HG02840 (cell line): ENCODE measurements at regions not wholly inside any gene's neighbourhood (a gene's known extent, or its start where the extent isn't known, plus 50 kb on each side); places are given as distances from the start of the nearest gene placed in this dataset.
"Not testable (repeated sequence)": the region's sequence is repeated elsewhere in the genome, so short reads cannot be mapped to it uniquely, and the experiment has no call there.

ENCODE experiments used
- ATAC-seq: cut with Tn5 transposase; IDR thresholded peaks from one replicate; pipeline ENCODE4 v1.9.1; 2021; ENCODE audit warnings: mild to moderate bottlenecking, moderate library complexity, moderate number of reproducible peaks; ENCODE audit not compliant: unreplicated experiment, low FRiP score

DNA sequence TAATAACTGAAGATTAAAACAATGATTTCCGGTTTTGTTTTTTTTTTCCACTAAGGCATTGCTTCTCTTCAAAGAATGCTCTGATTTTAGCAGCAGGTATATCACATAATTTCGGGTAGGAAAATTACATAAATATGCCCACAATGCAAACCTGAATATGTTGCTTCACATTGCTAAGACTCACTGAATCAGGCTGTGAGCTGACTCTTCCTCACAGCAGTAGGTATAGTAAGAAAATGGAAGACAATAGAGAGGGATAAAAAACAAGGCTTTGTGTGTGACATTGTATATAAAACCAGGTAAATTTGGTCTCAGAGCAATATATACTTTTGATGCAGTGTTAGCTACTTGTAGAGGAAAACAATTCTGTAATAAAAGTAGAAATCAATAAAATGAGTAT, 1355.0 kb downstream of the OLFM4 start:
- no peak for ATAC-seq

- ATAC-seq: no peak
Measured at GRCh38 chr13:54387625-54388024, 1359.0 kb downstream of the OLFM4 start.

DNA sequence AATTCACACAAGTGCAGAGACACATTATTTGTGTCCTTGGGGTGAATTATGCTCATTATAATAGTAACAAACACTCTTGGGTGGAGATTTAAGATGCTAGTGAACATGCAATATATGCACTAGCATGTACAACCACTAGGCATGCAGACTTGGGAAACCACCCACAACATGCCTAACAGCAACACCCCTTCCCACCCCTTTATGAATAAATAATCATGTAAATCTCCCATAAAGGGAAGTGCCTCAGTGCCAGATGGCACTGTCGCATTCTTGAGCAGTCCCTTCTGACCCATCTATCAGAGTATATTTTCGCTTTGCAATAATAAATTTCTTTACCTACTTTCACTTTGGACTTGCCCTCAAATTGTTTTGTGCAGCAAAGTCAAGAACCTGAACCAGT, 1362.2 kb downstream of the OLFM4 start:
- ATAC-seq: no peak

DNA sequence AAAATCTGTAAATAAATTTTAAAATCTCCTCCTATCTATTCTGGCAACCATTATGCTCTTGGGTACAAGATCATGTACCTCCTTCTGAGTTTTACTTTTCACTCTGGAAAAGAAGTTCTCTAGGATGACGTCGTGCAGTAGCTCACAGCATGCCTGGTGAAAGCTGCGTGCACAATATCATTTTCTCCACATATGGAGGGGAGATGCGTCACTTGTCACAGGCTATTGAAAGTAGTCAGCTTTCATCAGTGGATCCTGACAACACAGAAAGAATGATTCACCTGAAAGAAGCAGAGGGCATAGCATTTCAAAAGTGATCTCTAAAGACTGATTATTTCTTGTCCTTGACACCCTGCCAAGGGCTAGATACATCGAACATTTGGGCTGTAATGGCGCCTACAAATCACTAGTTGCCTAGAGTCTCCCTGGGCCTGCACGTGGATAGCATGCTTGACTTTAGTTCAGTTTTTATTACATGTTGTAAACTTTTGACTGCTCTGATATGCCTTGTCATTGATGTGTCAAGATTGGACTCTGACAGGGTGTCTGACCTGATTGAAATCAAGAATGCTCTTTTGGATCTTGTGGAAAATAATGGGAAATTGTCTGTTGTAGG, 1365.6 kb downstream of the OLFM4 start:
- no peak for ATAC-seq

DNA sequence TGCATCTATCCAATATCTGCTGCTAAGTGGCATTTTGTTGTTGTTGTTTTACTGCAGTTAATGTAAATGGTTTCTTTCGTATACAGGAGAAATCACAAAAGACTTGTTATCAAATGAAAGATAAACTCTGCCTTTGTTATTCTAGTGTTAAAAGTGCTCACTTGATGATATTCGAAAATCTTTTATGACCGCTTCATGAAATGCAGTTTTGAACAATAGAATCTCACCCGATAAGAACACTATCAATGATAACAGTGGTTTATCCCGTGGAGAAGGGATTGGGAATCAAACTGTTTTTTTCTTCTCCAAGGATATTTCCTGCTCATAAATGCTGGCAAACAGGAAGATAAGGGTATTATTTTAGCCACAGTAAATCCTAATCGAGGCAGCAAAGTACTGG, 1366.3 kb downstream of the OLFM4 start:
- ATAC-seq: no peak

- ATAC-seq: no peak
Measured at GRCh38 chr13:54402495-54402894, 1373.9 kb downstream of the OLFM4 start.

DNA sequence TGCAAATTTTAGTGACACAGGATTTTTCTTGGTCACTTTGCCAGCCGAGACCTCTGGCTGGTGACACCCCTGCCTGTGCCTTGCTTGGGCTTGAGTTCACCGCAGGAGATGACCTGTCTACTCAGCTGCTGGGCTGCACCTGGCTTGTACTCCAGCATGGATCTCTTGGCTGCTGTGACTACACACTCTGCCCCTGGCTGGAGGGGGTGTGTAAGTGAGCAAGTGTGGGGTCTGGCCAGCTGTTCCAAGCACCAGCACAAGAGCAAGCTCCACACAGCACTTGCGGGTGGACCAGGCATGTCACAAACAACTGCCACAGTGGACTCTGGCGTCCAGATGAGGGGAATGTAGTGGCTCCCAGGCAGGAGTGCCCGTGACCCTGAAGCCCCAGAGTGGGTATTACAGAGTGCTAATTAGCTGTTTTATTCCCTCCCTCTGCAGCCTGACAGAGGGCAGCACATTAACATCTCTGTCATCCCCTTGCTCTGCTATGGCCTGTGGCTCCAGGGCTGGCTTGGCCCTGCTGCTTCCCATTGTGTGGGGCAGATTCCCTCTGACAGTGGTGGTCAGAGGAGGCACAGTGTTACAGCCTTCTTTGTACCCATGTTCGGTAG, 1387.2 kb downstream of the OLFM4 start:
- no peak for ATAC-seq

DNA sequence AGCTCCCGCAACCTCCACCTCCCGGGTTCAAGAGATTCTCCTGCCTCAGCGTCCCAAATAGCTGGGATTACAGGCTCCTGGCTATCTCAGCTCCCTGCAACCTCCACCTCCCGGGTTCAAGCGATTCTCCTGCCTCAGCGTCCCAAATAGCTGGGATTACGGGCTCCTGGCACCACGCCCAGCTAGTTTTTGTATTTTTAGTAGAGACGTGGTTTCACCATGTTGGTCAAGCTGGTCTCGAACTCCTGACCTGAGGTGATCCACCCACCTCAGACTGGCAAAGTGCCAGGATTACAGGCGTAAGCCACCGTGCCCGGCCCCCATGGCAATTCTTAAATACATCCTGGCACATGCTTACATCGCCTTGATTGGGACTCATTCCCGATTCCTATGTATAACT, 1394.3 kb downstream of the OLFM4 start:
- not testable (repeated sequence) for ATAC-seq

GRCh38 chr13:54424344-54424743, 1395.7 kb downstream of the OLFM4 start:
- ATAC-seq: no peak

GRCh38 chr13:54433493-54434206, 1405.0 kb downstream of the OLFM4 start:
- ATAC-seq: no peak

DNA sequence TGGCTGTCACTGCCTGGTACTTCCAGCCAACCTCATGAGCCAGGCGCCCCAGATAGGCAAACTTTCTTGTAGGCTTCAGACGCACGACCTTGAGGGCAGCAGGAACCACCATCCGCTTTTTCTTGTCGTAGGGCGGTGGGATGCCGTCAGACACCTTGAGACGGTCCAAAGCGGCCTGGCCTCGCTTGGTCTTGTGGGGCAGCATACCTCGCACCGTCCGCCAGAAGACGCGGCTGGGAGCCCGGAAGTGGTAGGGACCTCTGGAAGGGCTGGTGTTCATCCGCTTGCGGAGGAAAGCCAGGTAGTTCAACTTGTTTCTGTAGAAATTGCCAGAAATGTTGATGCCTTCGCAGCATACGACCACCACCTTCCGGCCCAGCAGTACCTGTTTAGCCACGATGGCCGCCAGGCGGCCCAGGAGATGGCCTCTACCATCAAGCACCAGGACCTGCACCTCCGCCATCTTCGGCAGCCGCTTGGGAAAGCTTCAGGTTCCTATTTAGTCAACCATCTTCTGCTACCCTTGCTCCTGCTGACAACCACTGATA, 1412.3 kb downstream of the OLFM4 start:
- ATAC-seq: not testable (repeated sequence)

- ATAC-seq: no peak
Measured at GRCh38 chr13:54445453-54445852, 1416.8 kb downstream of the OLFM4 start.

GRCh38 chr13:54445865-54446264, 1417.3 kb downstream of the OLFM4 start:
- no peak for ATAC-seq

DNA sequence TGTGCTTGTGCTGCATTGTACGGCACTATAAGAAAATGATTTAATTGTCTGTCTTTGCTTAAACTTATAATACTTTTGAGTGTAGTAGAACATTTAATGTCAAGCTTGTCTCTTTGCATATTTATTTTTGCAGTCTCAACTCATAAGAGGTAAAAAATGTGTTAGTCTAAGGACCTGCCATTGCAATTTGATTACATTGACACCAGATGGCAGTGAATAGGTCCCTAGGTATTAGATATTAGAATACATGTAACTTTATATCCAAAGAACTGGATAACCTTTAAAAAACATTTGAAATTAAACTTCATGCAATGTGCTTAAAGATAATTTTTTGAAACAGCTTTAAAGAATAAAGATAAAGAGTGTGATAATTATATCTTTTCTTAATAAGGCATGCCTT, 1421.3 kb downstream of the OLFM4 start:
- no peak for ATAC-seq

DNA sequence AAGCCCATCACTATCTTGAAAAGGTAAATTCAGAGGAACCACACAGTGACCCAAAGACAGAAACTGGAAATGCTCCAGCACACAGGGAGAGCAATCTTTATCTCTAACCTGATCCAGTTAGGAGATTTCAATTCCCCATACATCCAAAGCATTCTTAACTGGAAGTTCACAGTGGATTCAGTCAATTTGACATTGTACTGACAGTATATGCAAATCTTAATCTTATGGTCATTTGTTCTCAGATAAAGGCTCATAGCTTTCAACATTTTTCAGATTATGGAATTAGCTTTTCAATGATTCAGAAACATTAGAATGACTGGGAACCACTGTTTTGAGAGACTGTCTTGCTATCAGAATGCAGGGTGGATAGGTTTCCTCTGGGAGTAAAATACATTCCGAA, 1455.6 kb downstream of the OLFM4 start:
- no peak for ATAC-seq

- no peak for ATAC-seq
Measured at GRCh38 chr13:54486421-54487166, 1458.0 kb downstream of the OLFM4 start.

DNA sequence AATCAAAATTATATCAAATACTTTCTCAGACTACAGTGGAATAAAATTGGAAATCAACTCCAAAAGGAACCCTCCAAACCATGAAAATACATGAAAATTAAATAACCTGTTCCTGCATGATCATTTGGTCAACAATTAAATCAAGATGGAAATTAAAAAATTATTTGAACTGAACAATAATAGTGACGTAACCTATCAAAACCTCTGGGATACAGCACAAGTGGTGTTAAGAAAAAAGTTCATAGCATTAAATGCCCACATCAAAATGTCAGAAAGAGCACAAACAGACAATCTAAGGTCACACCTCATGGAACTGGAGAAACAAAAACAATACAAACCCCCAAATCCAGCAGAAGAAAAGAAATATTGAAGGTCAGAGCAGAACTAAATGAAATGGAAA, 1460.7 kb downstream of the OLFM4 start:
- no peak for ATAC-seq

DNA sequence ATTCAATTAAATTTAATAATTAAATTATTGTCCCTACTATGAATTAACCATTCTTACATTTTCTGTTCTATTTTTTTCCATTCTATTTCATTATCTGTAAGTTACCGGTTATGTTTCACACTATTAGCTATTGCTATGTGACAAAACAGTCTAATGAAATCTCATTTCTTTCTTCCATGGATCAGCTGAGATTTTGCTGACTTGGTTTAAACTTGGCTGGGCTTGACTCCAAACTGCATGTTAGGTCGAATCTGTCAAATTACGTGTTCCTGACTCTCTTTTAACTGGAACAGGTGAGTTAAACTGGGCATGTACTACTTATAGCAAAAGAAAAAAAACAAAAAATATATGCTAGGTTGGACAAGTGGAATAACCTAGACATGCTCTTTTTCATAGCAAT, 1464.4 kb downstream of the OLFM4 start:
- ATAC-seq: no peak

DNA sequence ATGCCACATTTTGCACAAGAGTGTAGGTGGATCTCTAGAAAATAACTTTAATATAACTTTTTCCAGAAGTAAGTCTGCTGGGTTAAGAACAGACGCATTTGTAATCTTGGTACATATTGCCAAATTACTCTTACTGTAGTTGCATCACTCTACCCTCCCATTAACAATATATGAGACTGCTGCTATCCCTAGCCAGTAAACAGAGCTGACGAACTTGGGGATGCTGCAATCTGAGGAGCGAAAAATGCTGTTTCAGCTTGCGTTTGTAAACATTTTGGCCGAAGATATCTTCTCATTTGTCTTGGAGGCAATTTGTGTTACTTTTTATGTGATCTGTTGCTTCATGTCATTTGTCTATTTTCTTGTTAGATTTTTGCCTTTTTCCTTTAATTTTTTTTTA, 1482.8 kb downstream of the OLFM4 start:
- ATAC-seq: no peak

DNA sequence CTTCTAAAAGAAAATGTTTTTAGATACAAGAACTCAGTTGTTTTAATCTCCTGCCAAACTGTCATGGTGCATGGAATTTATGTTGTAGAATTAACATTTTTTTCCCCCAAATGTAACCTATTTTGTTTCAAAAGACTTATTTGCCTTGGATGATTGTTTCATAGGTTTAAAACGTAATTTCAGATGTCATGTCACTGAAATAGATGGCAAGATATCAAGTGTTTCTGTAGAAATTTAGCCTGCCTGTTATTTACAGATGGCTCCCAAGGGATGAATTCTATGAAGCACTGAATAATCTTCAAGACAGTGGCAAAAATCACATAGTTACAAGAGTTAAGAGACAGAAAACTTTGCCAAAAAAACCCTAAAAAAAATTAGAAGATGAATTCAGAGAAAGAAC, 1484.6 kb downstream of the OLFM4 start:
- no peak for ATAC-seq

DNA sequence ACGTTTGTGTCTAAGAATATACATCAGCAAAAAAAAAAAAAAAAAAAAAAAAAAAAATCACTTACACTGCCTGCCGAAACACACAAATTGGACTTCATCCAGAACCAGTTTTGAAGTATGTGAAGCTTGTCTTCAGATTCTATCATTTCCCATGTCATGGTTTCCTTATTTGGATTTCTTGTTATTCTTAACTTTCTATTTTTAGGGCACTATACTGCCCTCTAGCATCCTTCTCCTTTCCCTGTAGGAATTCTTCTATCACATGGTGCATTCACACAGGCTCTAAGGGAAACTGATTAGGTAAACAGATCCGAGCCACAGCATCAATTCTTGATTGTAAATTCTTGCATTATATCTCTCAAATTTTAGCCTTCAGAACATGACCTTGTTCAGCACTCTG, 1507.5 kb downstream of the OLFM4 start:
- no peak for ATAC-seq
